HEK293T (cell line): ENCODE measurements at regions not wholly inside any gene's neighbourhood (a gene's known extent, or its start where the extent isn't known, plus 50 kb on each side); places are given as distances from the start of the nearest gene placed in this dataset.

Experiments
- ARNT ChIP-seq: fragments of 450-650 bp; IDR thresholded peaks from 2 replicates; pipeline ENCODE4 v1.6.1; 2017; ENCODE audit warnings: mild to moderate bottlenecking
- FOXA1 ChIP-seq: fragments of 450-650 bp; IDR thresholded peaks from 2 replicates; pipeline ENCODE4 v1.6.1; 2016; ENCODE audit warnings: mild to moderate bottlenecking
- SP1 ChIP-seq: fragments of 450-650 bp; IDR thresholded peaks from 2 replicates; pipeline ENCODE4 v1.6.1; 2017
- SUZ12 ChIP-seq: fragments of 450-650 bp; IDR thresholded peaks from 2 replicates; pipeline ENCODE4 v1.6.1; 2016; ENCODE audit warnings: mild to moderate bottlenecking
- TF ChIP-seq, protein P1 (sequence below): fragments of 450-650 bp; IDR thresholded peaks from 2 replicates; pipeline ENCODE4 v1.6.1; 2016

DNA sequence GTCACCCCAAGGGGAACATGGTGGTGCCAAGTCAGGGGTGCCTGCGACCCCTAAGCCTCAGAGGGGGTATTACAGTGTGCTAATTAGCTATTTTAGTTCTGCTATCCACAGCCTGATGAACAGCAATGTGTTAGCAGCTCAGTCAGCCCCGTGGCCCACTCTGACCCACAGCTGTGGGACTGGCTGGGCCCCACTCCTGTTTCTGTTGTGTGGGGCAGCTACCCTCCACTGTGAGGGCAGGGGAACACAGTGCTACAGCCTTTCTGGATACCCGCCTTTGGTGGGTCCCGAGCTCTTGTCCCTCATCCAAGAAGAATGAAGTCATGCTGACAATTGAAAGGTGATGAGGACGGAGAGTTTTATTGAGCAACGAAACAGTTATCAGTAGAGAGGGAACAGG is 152.5 kb upstream of the GGTLC1 start:
- TF ChIP-seq SP1 (no peak), FOXA1 (no peak), ARNT (no peak), SUZ12 (no peak)
- TF ChIP-seq, protein P1, sequence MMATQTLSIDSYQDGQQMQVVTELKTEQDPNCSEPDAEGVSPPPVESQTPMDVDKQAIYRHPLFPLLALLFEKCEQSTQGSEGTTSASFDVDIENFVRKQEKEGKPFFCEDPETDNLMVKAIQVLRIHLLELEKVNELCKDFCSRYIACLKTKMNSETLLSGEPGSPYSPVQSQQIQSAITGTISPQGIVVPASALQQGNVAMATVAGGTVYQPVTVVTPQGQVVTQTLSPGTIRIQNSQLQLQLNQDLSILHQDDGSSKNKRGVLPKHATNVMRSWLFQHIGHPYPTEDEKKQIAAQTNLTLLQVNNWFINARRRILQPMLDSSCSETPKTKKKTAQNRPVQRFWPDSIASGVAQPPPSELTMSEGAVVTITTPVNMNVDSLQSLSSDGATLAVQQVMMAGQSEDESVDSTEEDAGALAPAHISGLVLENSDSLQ, result no peak
